ENCODE measurements at regions not wholly inside any gene's neighbourhood (a gene's known extent, or its start where the extent isn't known, plus 50 kb on each side); places are given as distances from the start of the nearest gene placed in this dataset.

DNA sequence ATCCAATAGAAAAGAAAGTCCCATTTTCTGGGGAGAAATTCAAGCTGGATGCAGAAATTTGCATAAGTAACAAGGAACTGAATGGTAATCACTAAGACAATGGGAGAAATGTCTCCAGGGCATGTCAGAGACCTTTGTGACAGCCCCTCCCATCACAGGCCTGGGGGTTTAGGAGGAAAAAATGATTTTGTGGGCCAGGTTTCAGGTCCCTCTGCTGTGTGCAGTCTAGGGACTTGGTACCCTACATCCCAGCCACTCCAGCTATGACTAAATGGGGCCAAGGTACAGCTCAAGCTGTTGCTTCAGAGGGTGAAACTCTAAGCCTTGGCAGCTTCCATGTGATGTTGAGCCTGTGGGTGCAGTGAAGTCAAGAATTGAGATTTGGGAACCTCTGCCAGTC lies 695.5 kb upstream of the MIR17HG start (continued):
- TF ChIP-seq, protein P1, sequence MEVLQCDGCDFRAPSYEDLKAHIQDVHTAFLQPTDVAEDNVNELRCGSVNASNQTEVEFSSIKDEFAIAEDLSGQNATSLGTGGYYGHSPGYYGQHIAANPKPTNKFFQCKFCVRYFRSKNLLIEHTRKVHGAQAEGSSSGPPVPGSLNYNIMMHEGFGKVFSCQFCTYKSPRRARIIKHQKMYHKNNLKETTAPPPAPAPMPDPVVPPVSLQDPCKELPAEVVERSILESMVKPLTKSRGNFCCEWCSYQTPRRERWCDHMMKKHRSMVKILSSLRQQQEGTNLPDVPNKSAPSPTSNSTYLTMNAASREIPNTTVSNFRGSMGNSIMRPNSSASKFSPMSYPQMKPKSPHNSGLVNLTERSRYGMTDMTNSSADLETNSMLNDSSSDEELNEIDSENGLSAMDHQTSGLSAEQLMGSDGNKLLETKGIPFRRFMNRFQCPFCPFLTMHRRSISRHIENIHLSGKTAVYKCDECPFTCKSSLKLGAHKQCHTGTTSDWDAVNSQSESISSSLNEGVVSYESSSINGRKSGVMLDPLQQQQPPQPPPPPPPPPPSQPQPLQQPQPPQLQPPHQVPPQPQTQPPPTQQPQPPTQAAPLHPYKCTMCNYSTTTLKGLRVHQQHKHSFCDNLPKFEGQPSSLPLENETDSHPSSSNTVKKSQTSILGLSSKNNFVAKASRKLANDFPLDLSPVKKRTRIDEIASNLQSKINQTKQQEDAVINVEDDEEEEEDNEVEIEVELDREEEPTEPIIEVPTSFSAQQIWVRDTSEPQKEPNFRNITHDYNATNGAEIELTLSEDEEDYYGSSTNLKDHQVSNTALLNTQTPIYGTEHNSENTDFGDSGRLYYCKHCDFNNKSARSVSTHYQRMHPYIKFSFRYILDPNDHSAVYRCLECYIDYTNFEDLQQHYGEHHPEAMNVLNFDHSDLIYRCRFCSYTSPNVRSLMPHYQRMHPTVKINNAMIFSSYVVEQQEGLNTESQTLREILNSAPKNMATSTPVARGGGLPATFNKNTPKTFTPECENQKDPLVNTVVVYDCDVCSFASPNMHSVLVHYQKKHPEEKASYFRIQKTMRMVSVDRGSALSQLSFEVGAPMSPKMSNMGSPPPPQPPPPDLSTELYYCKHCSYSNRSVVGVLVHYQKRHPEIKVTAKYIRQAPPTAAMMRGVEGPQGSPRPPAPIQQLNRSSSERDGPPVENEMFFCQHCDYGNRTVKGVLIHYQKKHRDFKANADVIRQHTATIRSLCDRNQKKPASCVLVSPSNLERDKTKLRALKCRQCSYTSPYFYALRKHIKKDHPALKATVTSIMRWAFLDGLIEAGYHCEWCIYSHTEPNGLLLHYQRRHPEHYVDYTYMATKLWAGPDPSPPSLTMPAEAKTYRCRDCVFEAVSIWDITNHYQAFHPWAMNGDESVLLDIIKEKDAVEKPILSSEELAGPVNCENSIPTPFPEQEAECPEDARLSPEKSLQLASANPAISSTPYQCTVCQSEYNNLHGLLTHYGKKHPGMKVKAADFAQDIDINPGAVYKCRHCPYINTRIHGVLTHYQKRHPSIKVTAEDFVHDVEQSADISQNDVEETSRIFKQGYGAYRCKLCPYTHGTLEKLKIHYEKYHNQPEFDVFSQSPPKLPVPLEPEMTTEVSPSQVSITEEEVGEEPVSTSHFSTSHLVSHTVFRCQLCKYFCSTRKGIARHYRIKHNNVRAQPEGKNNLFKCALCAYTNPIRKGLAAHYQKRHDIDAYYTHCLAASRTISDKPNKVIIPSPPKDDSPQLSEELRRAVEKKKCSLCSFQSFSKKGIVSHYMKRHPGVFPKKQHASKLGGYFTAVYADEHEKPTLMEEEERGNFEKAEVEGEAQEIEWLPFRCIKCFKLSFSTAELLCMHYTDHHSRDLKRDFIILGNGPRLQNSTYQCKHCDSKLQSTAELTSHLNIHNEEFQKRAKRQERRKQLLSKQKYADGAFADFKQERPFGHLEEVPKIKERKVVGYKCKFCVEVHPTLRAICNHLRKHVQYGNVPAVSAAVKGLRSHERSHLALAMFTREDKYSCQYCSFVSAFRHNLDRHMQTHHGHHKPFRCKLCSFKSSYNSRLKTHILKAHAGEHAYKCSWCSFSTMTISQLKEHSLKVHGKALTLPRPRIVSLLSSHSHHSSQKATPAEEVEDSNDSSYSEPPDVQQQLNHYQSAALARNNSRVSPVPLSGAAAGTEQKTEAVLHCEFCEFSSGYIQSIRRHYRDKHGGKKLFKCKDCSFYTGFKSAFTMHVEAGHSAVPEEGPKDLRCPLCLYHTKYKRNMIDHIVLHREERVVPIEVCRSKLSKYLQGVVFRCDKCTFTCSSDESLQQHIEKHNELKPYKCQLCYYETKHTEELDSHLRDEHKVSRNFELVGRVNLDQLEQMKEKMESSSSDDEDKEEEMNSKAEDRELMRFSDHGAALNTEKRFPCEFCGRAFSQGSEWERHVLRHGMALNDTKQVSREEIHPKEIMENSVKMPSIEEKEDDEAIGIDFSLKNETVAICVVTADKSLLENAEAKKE (CRISPR knock-in tag; IDR thresholded peaks at IDR 0.05) = no peak
- TF ChIP-seq CREB1 (CRISPR knock-in tag; IDR thresholded peaks at IDR 0.05; ENCODE audit: low read depth) (no peak), POLR2AphosphoS5 (IDR thresholded peaks at IDR 0.05; ENCODE audit: low read depth) (no peak), ZNF331 (CRISPR knock-in tag; IDR thresholded peaks at IDR 0.05; ENCODE audit: low read depth) (no peak)

DNA sequence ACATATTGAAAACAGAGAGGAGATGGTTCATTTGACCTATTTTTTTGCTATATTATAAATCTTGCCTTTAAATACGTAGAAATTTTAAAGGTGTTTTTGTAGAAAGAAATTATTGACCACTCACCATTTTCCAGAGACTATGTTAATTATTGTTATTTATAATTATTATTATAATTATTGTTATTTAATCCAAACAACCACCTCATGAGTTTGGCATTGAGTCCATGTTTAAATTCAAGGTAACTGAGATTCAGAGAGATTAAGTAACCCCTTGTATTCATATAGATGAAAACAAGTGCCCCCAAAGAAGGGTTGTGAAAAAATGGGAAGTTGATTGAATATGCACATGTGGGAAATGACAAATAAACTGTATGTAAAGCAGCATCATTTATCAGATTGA lies 692.5 kb upstream of the MIR17HG start:
- Mint-ChIP-seq H3K36me3 (ENCODE audit: low read depth) (peaks cover 24% of the 10 kb centered on the region), H3K27me3 (ENCODE audit: insufficient read depth, low read depth, poor library complexity) (no peaks in the 10 kb centered on the region), H3K27ac (no peak overlapping the region), H3K4me3 (no peak overlapping the region), H3K4me1 (no peaks in the 10 kb centered on the region), H3K9me3 (peaks cover 30% of the 10 kb centered on the region)
- ATAC-seq = no peak
- no peak overlapping the region for H2AFZ ChIP-seq
- H3K4me1 ChIP-seq (ENCODE audit: insufficient read depth) = no peaks in the 10 kb centered on the region
- H3K79me2 ChIP-seq (replicated peaks; ENCODE audit: insufficient read depth) = no peaks in the 10 kb centered on the region
- H3F3A ChIP-seq (replicated peaks; ENCODE audit: low read depth) = no peaks in the 10 kb centered on the region
- no peaks in the 10 kb centered on the region; the same call in 1 of the 2 replicates for H3K9me2 ChIP-seq (ENCODE audit: insufficient read depth)
- no peaks in the 10 kb centered on the region for H4K20me1 ChIP-seq (replicated peaks; ENCODE audit: insufficient read depth)
- no peak overlapping the region for H3K4me3 ChIP-seq
- H3K36me3 ChIP-seq (ENCODE audit: insufficient read depth) = no peaks in the 10 kb centered on the region
- H3K4me2 ChIP-seq = no peak overlapping the region
- TF ChIP-seq, protein P1 (CRISPR knock-in tag; IDR thresholded peaks at IDR 0.05) = no peak
- no peak for TF ChIP-seq JUNB (IDR thresholded peaks at IDR 0.05; ENCODE audit: unreplicated experiment)
- no peak for TF ChIP-seq EZH2phosphoT487 (IDR thresholded peaks at IDR 0.05; ENCODE audit: unreplicated experiment)
- TF ChIP-seq, protein P2, sequence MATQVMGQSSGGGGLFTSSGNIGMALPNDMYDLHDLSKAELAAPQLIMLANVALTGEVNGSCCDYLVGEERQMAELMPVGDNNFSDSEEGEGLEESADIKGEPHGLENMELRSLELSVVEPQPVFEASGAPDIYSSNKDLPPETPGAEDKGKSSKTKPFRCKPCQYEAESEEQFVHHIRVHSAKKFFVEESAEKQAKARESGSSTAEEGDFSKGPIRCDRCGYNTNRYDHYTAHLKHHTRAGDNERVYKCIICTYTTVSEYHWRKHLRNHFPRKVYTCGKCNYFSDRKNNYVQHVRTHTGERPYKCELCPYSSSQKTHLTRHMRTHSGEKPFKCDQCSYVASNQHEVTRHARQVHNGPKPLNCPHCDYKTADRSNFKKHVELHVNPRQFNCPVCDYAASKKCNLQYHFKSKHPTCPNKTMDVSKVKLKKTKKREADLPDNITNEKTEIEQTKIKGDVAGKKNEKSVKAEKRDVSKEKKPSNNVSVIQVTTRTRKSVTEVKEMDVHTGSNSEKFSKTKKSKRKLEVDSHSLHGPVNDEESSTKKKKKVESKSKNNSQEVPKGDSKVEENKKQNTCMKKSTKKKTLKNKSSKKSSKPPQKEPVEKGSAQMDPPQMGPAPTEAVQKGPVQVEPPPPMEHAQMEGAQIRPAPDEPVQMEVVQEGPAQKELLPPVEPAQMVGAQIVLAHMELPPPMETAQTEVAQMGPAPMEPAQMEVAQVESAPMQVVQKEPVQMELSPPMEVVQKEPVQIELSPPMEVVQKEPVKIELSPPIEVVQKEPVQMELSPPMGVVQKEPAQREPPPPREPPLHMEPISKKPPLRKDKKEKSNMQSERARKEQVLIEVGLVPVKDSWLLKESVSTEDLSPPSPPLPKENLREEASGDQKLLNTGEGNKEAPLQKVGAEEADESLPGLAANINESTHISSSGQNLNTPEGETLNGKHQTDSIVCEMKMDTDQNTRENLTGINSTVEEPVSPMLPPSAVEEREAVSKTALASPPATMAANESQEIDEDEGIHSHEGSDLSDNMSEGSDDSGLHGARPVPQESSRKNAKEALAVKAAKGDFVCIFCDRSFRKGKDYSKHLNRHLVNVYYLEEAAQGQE (IDR thresholded peaks at IDR 0.05; ENCODE audit: unreplicated experiment) = no peak
- H3K27me3 ChIP-seq (ENCODE audit: insufficient read depth) = no peaks in the 10 kb centered on the region
- no peak overlapping the region for H3K27ac ChIP-seq (ENCODE audit: low read depth)
- no peak for DNase-seq (ENCODE audit: low spot score)

Measured in GM23338 (cell line).